GM10248 (cell line): ENCODE measurements at regions not wholly inside any gene's neighbourhood (a gene's known extent, or its start where the extent isn't known, plus 50 kb on each side); places are given as distances from the start of the nearest gene placed in this dataset.

ENCODE experiments used
- CTCF ChIA-PET: fragments of 300-600 bp; sonication (Branson Sonifier 250); formaldehyde crosslinking; extraction: SDS; loops from one replicate; lab custom pipeline; 2021; ENCODE audit warnings: antibody characterized with exemption; lab: Yijun Ruan, JAX
- POLR2A ChIA-PET: fragments of 350-650 bp; sonication (Branson Sonifier 250); formaldehyde crosslinking; extraction: SDS; loops from one replicate; lab custom pipeline; 2020; ENCODE audit warnings: antibody characterized with exemption; lab: Yijun Ruan, JAX
- DNase-seq: peaks from one replicate; pipeline ENCODE4 v3.0.0; 2012; ENCODE audit errors: extremely low spot score
- TF ChIP-seq, protein P1 (sequence below): IDR thresholded peaks from 2 replicates; pipeline ENCODE4 v1.5.1; 2012; ENCODE audit warnings: mild to moderate bottlenecking, low read depth; ENCODE audit errors: extremely low read depth, missing control alignments, control extremely low read depth

DNA sequence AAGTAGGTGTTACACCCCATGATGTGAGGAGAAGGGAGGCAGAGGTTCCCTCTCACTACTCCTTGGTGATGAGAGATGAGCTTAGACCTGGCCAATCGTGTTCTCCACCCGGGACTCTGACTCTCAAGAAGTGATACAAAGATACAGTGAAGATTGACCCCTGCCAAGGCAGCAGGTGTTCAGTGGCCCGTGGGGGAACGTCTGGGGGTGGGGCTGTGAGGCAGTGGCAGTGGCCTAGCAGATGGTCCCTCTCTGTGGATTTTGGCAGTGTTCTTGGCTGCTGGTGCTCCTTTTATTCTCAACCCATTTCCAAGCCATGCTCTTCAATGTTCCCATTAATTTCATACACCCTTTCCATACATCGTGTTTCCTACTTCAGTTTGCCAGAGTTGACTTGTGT, 120.4 kb upstream of the NEDD4L start:
- DNase-seq: no peak
- ChIA-PET CTCF (no interaction called here), POLR2A (no interaction called here)
- TF ChIP-seq, protein P1, sequence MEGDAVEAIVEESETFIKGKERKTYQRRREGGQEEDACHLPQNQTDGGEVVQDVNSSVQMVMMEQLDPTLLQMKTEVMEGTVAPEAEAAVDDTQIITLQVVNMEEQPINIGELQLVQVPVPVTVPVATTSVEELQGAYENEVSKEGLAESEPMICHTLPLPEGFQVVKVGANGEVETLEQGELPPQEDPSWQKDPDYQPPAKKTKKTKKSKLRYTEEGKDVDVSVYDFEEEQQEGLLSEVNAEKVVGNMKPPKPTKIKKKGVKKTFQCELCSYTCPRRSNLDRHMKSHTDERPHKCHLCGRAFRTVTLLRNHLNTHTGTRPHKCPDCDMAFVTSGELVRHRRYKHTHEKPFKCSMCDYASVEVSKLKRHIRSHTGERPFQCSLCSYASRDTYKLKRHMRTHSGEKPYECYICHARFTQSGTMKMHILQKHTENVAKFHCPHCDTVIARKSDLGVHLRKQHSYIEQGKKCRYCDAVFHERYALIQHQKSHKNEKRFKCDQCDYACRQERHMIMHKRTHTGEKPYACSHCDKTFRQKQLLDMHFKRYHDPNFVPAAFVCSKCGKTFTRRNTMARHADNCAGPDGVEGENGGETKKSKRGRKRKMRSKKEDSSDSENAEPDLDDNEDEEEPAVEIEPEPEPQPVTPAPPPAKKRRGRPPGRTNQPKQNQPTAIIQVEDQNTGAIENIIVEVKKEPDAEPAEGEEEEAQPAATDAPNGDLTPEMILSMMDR: no peak

DNA sequence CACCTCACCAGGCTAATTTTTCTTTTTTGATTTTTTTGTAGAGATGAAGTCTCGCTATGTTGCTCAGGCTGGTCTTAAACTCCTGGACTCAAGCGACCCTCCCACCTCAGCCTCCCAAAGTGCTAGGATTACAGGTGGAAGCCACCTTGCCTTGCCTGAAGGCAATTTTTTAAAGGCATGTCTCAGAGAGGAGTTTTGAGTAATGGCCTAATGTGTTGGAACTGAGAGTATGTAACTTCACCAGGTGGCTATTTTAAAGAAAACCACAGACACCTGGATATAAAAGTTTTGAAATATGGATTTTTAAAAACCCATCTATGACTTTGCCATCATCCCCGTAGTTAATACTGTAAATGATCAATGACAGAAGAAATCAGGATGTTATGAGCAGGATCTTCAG, 119.8 kb upstream of the ATP8B1 start:
- TF ChIP-seq, protein P1: no peak
- no peak for DNase-seq
- ChIA-PET CTCF (no interaction called here), POLR2A (no interaction called here)

DNA sequence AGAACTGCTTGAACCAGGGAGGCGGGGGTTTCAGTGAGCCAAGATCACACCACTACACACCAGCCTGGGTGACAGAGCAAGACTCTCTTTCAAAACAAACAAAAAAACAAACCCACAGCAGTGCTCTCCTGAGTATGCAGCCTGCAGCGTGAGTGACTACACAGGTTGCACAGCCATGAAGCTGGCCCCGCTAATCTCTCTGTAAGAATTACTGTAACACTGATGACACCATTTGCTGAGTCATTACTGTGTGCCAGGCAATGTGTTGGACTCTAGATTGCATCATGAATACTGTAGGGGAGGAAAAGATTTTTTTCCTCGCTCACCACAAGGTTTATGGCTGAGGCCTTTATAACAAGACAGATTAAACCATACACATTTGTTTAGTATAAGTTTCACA, 118.6 kb upstream of the ATP8B1 start:
- DNase-seq: no peak
- TF ChIP-seq, protein P1: no peak
- CTCF ChIA-PET: no interaction called here
- POLR2A ChIA-PET: no interaction called here

DNA sequence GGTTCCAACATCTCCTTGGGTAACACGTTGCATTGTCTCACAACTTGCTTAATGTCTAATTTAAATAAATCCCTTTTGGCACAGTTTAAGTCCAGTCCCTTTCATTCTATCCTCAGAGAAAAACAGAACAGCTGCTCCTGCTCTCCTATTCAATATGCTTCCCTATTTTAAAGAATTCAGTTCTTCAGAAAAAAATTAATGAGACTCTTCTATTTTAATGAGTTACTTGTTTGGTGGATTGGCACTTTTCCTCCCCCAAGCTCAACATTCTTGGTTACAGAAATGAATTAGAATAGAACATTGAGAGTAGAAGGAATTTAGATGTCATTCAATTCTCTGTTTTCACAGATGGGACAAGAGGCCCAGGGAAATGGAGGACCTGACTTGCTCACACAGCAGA, 116.9 kb upstream of the ATP8B1 start:
- ChIA-PET POLR2A (no interaction called here), CTCF (interaction anchor here (1.1 to 1.6 kb wide), 2 partner anchors 19 to 21 kb away, joined by 3 to 4 read pairs; no protein-coding TSS in a partner anchor)
- TF ChIP-seq, protein P1: no peak
- DNase-seq: no peak

DNA sequence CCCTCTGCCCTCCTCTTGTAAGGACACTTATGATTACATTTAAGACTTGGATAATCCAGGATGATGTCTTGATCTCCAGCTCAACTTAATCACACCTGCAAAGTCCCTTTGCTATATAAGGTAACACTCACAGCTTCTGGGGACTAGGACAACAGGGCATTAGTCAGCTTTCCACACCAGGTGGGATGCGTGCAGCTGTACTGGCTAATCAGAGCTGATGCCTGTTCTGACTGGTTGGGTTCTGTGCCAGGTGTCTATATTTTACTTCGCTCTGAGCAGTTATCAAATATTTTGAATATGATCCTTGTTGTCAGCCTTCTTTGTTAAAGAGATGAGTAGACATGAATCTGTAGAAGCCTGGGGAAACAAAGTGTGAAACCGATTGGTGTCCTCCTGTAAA, 115.5 kb upstream of the ATP8B1 start:
- CTCF ChIA-PET: interaction anchor here (1.4 to 1.6 kb wide), 2 partner anchors 20 to 218 kb away, joined by 3 to 4 read pairs; no protein-coding TSS in a partner anchor
- POLR2A ChIA-PET: no interaction called here
- TF ChIP-seq, protein P1: no peak
- DNase-seq: no peak

DNA sequence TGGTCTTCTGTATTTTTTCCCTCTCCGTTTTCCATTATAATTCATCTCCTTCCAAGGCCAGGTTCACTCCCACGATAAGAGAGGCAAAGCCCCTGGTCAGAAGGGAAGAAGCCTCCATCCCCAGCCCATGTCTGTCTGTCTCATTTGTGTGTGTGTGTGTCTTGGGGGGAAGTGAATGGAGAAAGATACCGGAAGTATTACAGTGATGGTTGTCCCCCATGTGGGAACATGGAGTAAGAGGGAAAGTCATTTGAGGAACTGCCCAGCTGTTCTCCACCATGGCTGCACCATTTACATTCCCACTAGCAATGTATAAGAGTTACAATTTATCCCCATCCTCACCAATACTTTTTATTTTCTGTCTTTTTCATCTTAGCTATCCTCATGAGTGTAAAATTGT, 113.6 kb upstream of the ATP8B1 start:
- ChIA-PET POLR2A (no interaction called here), CTCF (no interaction called here)
- no peak for DNase-seq
- TF ChIP-seq, protein P1: no peak
